Gastrocnemius medialis (tissue), 4 donors: ENCODE measurements at regions not wholly inside any gene's neighbourhood (a gene's known extent, or its start where the extent isn't known, plus 50 kb on each side); places are given as distances from the start of the nearest gene placed in this dataset.

Experiments
- POLR2A ChIP-seq, 2 donors: fragments of 450-650 bp; IDR thresholded peaks; one replicate each; pipeline ENCODE4 v1.6.1; 2017; ENCODE audit warnings: antibody characterized with exemption in 2 of 2, mild to moderate bottlenecking in 2 of 2, moderate library complexity in 2 of 2
- TF ChIP-seq, protein P1 (sequence below), 5 experiments: fragments of 450-650 bp in 3 of 5; fragments of 200-600 bp in 2 of 5; sonication (generic) in 2 of 5; IDR thresholded peaks in 4 of 5; conservative IDR thresholded peaks in 1 of 5; 1 replicate in 4 of 5; 2 replicates in 1 of 5; pipeline ENCODE4 v1.5.1; 2016 to 2019; ENCODE audit warnings: antibody characterized with exemption in 5 of 5, mild to moderate bottlenecking in 3 of 5, moderate library complexity in 3 of 5

GRCh38 chr16:64846966-64847365 is 274.9 kb downstream of the CDH11 start:
- TF ChIP-seq POLR2A (IDR thresholded peaks at IDR 0.05) = no peak
- TF ChIP-seq, protein P1, sequence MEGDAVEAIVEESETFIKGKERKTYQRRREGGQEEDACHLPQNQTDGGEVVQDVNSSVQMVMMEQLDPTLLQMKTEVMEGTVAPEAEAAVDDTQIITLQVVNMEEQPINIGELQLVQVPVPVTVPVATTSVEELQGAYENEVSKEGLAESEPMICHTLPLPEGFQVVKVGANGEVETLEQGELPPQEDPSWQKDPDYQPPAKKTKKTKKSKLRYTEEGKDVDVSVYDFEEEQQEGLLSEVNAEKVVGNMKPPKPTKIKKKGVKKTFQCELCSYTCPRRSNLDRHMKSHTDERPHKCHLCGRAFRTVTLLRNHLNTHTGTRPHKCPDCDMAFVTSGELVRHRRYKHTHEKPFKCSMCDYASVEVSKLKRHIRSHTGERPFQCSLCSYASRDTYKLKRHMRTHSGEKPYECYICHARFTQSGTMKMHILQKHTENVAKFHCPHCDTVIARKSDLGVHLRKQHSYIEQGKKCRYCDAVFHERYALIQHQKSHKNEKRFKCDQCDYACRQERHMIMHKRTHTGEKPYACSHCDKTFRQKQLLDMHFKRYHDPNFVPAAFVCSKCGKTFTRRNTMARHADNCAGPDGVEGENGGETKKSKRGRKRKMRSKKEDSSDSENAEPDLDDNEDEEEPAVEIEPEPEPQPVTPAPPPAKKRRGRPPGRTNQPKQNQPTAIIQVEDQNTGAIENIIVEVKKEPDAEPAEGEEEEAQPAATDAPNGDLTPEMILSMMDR (IDR thresholded peaks at IDR 0.05 in 4 of 5, conservative IDR thresholded peaks at IDR 0.05 in 1 of 5) = no peak
